Lower leg skin (tissue), 4 donors: ENCODE measurements at regions not wholly inside any gene's neighbourhood (a gene's known extent, or its start where the extent isn't known, plus 50 kb on each side); places are given as distances from the start of the nearest gene placed in this dataset.
"Not testable (repeated sequence)": the region's sequence is repeated elsewhere in the genome, so short reads cannot be mapped to it uniquely, and the experiment has no call there.

Source experiments
- DNase-seq, 2 donors: peaks; one replicate each; pipeline ENCODE4 v3.0.0-alpha.2; 2019; ENCODE audit warnings: low spot score in 2 of 2
- H3K4me3 ChIP-seq: fragments of 200-600 bp; sonication (generic); 2 replicates; pipeline ENCODE4 v1.5.1; 2017; ENCODE audit warnings: mild to moderate bottlenecking, low read depth; ENCODE audit not compliant: poor library complexity, severe bottlenecking
- CTCF ChIP-seq, 3 donors: fragments of 450-650 bp; IDR thresholded peaks; one replicate each; pipeline ENCODE4 v1.5.1; 2016; ENCODE audit warnings: antibody characterized with exemption in 3 of 3, mild to moderate bottlenecking in 3 of 3, moderate library complexity in 2 of 3
- POLR2A ChIP-seq, 2 donors: fragments of 450-650 bp; IDR thresholded peaks; one replicate each; pipeline ENCODE4 v1.6.1; 2016 to 2017; ENCODE audit warnings: antibody characterized with exemption in 2 of 2, mild to moderate bottlenecking in 1 of 2, moderate library complexity in 1 of 2
- WGBS, 2 donors: methylation state at CpG; one replicate each; pipeline ENCODE4 v1.1.5; 2018; 5-methylcytosine and 5-hydroxymethylcytosine counted together
- intact Hi-C: fragments of 100-400 bp; cut with DNase I; formaldehyde crosslinking; loops from one replicate; pipeline ENCODE4 v1.15.0; 2023; ENCODE audit warnings: low total_unique reads

- TF ChIP-seq CTCF (IDR thresholded peaks at IDR 0.05) (no peak), POLR2A (IDR thresholded peaks at IDR 0.05) (no peak)
- DNase-seq = no peak
- H3K4me3 ChIP-seq = no peak overlapping the region
- intact Hi-C loops = no loop called here
- 72 to 76% methylated on average over 6 of the region's 6 CpGs for WGBS, 2 donors
These were observed 823.4 kb upstream of the CHORDC1 start for GRCh38 chr11:91046261-91046660.

- intact Hi-C loops = no loop called here
- DNase-seq = no peak
- no peak overlapping the region for H3K4me3 ChIP-seq
- no peak for TF ChIP-seq POLR2A (IDR thresholded peaks at IDR 0.05)
These were observed 818.8 kb upstream of the CHORDC1 start for GRCh38 chr11:91041626-91042025.

GRCh38 chr11:91023731-91024130 is 800.9 kb upstream of the CHORDC1 start:
- no peak overlapping the region for H3K4me3 ChIP-seq
- DNase-seq = no peak
- 31 to 37% methylated on average over 2 of the region's 2 CpGs for WGBS, 2 donors
- intact Hi-C loops = no loop called here
- no peak for TF ChIP-seq POLR2A (IDR thresholded peaks at IDR 0.05)
- no peak for TF ChIP-seq CTCF (IDR thresholded peaks at IDR 0.05)

- TF ChIP-seq CTCF (IDR thresholded peaks at IDR 0.05) = no peak
- no peak for TF ChIP-seq POLR2A (IDR thresholded peaks at IDR 0.05)
- 88 to 90% methylated on average over 2 of the region's 2 CpGs for WGBS, 2 donors
- DNase-seq = no peak
- intact Hi-C loops = no loop called here
- no peak overlapping the region for H3K4me3 ChIP-seq
These were observed 788.7 kb upstream of the CHORDC1 start for GRCh38 chr11:91011503-91011902.

- no peak overlapping the region for H3K4me3 ChIP-seq
- no peak for DNase-seq
- no peak for TF ChIP-seq CTCF (IDR thresholded peaks at IDR 0.05)
- TF ChIP-seq POLR2A (IDR thresholded peaks at IDR 0.05) = no peak
- intact Hi-C loops = no loop called here
- 54 to 76% methylated on average over 1 of the region's 1 CpG for WGBS, 2 donors
These were observed 782.6 kb upstream of the CHORDC1 start for GRCh38 chr11:91005458-91005857.

- no peak for DNase-seq
- H3K4me3 ChIP-seq = no peak overlapping the region
- TF ChIP-seq CTCF (IDR thresholded peaks at IDR 0.05) = no peak
- no peak for TF ChIP-seq POLR2A (IDR thresholded peaks at IDR 0.05)
- WGBS, 2 donors = 73 to 78% methylated on average over 3 of the region's 3 CpGs
- intact Hi-C loops = no loop called here
These were observed 774.4 kb upstream of the CHORDC1 start for GRCh38 chr11:90997241-90997640.

GRCh38 chr11:90972159-90972558 is 749.3 kb upstream of the CHORDC1 start:
- DNase-seq, H3K4me3 ChIP-seq, intact Hi-C loops: not testable (repeated sequence)
- 86% methylated on average over 20 to 21 of the region's 22 CpGs for WGBS, 2 donors
